Activated B cell treated with CpG ODN at 0.5 μM for 24 hours (primary cell): ENCODE measurements at regions not wholly inside any gene's neighbourhood (a gene's known extent, or its start where the extent isn't known, plus 50 kb on each side); places are given as distances from the start of the nearest gene placed in this dataset.

ENCODE experiments used
- ATAC-seq: fragments of 200-7000 bp; cut with Tn5 transposase; one replicate; pipeline ENCODE4 v1.10.0; 2021; ENCODE audit warnings: low read depth, mild to moderate bottlenecking, moderate library complexity
- CTCF ChIA-PET: fragments of 350-600 bp; sonication (Branson Sonifier 250); formaldehyde crosslinking; loops from one replicate; lab custom pipeline; 2021; ENCODE audit warnings: antibody characterized with exemption; lab: Charles Lee
- POLR2A ChIA-PET: fragments of 350-600 bp; sonication (Branson Sonifier 250); formaldehyde crosslinking; loops from one replicate; lab custom pipeline; 2021; ENCODE audit warnings: antibody characterized with exemption; lab: Charles Lee
- DNase-seq: peaks from one replicate; pipeline ENCODE4 v3.0.0; 2022
- H3K27ac Mint-ChIP-seq: one replicate; pipeline ENCODE4 v1.8.0; 2020; ENCODE audit warnings: mixed read lengths
- H3K27me3 Mint-ChIP-seq: one replicate; pipeline ENCODE4 v1.8.0; 2021; ENCODE audit warnings: mixed read lengths
- H3K36me3 Mint-ChIP-seq: one replicate; pipeline ENCODE4 v1.8.0; 2021; ENCODE audit warnings: low read depth, mixed read lengths
- H3K4me1 Mint-ChIP-seq: one replicate; pipeline ENCODE4 v1.8.0; 2021; ENCODE audit warnings: mixed read lengths
- H3K4me3 Mint-ChIP-seq: one replicate; pipeline ENCODE4 v1.8.0; 2020; ENCODE audit warnings: mild to moderate bottlenecking, mixed read lengths
- H3K9me3 Mint-ChIP-seq: one replicate; pipeline ENCODE4 v1.8.0; 2020; ENCODE audit warnings: mixed read lengths
- CTCF ChIP-seq: fragments of 200-600 bp; IDR thresholded peaks from one replicate; pipeline ENCODE4 v1.8.0; 2022; ENCODE audit warnings: antibody characterized with exemption, mild to moderate bottlenecking
- intact Hi-C: fragments of 100-400 bp; cut with micrococcal nuclease; formaldehyde crosslinking; loops from one replicate; pipeline ENCODE4 v1.15.1; 2024

DNA sequence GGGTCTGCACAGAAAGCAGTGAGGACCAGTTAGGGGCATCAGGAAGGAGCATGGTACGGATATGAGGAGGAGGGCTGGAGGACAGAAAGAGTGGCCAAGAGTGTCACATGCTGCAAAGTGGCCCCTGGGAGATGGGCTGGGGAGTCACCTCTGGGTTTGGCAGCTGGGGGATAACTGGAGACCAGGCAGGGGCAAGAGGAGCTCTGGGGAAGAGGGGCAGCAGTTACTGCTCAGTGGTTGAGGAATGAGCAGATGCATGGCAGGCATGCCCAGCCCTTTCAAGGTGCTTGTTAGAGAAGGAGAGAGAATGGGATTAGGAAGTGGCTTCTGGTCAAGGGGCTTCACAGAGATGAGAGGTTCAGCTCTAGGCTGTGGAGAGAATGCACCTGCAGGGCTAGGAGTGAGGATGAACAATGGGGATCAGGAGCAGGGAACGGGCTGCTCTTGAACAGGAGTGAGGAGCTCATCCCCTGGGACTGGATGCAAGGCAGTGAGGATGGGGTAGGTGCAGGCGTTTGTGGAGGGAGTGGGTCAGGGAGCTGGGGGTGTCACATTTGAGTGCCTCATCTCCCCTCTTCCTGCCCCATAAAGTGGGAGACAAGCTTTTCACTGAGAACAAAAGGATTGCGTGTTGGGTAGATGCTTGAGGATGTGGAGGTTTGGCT lies 127.5 kb downstream of the PAPOLA start:
- no peak overlapping the region for H3K4me3 Mint-ChIP-seq
- H3K27me3 Mint-ChIP-seq = no peaks in the 10 kb centered on the region
- no peaks in the 10 kb centered on the region for H3K9me3 Mint-ChIP-seq
- ATAC-seq = no peak
- POLR2A ChIA-PET = no interaction called here
- H3K27ac Mint-ChIP-seq = no peak overlapping the region
- no peak for TF ChIP-seq CTCF
- CTCF ChIA-PET = no interaction called here
- no peak for DNase-seq
- H3K36me3 Mint-ChIP-seq = no peaks in the 10 kb centered on the region
- no peaks in the 10 kb centered on the region for H3K4me1 Mint-ChIP-seq
- intact Hi-C loops = no loop called here

DNA sequence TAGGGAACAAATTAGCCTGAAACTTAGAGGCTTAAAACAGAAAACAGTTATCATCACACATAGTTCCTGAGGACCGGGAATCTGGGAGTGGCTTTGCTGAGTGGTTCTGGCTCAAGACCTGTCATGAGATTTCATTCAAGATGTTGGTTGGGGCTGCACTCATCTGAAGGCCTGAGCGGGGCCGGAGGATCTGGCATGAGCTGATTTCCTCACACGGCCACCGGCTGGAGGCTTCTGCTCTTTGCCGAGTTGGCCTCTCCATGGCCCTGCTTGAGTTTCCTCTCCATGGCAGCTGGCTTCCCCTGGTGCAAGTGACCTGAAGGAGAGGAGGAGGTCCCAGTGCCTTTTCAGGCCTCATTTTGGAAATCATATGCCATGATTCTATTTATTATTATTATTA lies 128.1 kb downstream of the PAPOLA start:
- intact Hi-C loops = no loop called here
- no peak overlapping the region for H3K4me3 Mint-ChIP-seq
- POLR2A ChIA-PET = no interaction called here
- no peak overlapping the region for H3K27ac Mint-ChIP-seq
- H3K36me3 Mint-ChIP-seq = no peaks in the 10 kb centered on the region
- H3K9me3 Mint-ChIP-seq = no peaks in the 10 kb centered on the region
- DNase-seq (no peak), ATAC-seq (no peak)
- no peaks in the 10 kb centered on the region for H3K27me3 Mint-ChIP-seq
- TF ChIP-seq CTCF = no peak
- CTCF ChIA-PET = no interaction called here
- no peaks in the 10 kb centered on the region for H3K4me1 Mint-ChIP-seq

DNA sequence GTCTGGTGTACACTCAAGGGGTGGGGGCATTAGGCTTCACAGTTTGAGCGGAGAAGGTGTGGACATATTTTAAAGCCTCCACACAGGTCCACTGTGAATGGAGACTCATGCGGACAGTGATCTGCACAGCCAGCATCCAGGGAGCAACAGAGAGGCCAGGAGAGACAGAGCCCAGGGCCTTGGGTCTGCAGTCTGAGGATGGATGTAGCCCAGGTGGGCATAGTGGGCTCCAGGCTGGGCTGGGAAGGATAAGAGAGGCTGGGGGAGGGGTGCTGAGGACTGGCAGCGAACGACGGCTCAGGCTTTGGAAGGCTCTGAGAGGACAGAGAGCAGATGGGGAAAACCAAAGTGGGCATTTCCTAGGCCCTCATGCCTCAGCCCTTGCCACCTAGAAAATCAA lies 128.8 kb downstream of the PAPOLA start:
- ChIA-PET CTCF (no interaction called here), POLR2A (no interaction called here)
- Mint-ChIP-seq H3K27me3 (no peaks in the 10 kb centered on the region), H3K27ac (no peak overlapping the region), H3K4me3 (no peak overlapping the region), H3K4me1 (no peaks in the 10 kb centered on the region), H3K9me3 (no peaks in the 10 kb centered on the region), H3K36me3 (no peaks in the 10 kb centered on the region)
- DNase-seq = no peak
- ATAC-seq = no peak
- intact Hi-C loops = no loop called here
- no peak for TF ChIP-seq CTCF

- TF ChIP-seq CTCF = no peak
- CTCF ChIA-PET = no interaction called here
- intact Hi-C loops = no loop called here
- DNase-seq (no peak), ATAC-seq (no peak)
- no peaks in the 10 kb centered on the region for H3K27me3 Mint-ChIP-seq
- no peaks in the 10 kb centered on the region for H3K4me1 Mint-ChIP-seq
- H3K4me3 Mint-ChIP-seq = no peak overlapping the region
- no peaks in the 10 kb centered on the region for H3K9me3 Mint-ChIP-seq
- H3K27ac Mint-ChIP-seq = no peak overlapping the region
- no peaks in the 10 kb centered on the region for H3K36me3 Mint-ChIP-seq
- POLR2A ChIA-PET = no interaction called here
Measured at GRCh38 chr14:96631621-96632362, 129.6 kb downstream of the PAPOLA start.

DNA sequence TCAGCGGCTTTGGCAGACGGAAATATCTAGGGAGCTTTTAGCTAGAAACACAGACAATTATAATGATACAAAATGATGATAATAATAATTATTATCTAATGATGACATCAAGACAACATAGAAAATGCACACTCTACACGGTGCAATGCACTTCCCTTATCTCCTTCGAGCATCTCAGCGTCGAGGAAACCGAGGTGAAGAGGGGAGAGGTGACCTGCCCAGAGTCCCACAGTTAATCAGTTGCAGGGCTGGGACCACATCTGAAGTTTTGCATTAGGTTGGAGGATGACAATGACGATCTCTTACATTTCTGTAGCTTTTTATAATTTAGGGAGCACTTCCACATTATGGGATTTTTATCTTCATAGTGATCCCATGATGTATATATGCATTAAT lies 130.2 kb downstream of the PAPOLA start:
- no peak overlapping the region for H3K27ac Mint-ChIP-seq
- H3K27me3 Mint-ChIP-seq = no peaks in the 10 kb centered on the region
- no peak overlapping the region for H3K4me3 Mint-ChIP-seq
- no peaks in the 10 kb centered on the region for H3K36me3 Mint-ChIP-seq
- ChIA-PET CTCF (no interaction called here), POLR2A (no interaction called here)
- no peak for ATAC-seq
- H3K9me3 Mint-ChIP-seq = no peaks in the 10 kb centered on the region
- intact Hi-C loops = no loop called here
- no peak for TF ChIP-seq CTCF
- no peaks in the 10 kb centered on the region for H3K4me1 Mint-ChIP-seq
- no peak for DNase-seq
